ENCODE measurements at regions not wholly inside any gene's neighbourhood (a gene's known extent, or its start where the extent isn't known, plus 50 kb on each side); places are given as distances from the start of the nearest gene placed in this dataset.

GRCh38 chr9:14992081-14992480 lies 81.9 kb upstream of the FREM1 start:
- TF ChIP-seq POLR2A (IDR thresholded peaks at IDR 0.05; ENCODE audit: low read depth, low read length) (no peak), TAF1 (IDR thresholded peaks at IDR 0.05; ENCODE audit: low read depth, low read length) (no peak), POLR2AphosphoS5 (IDR thresholded peaks at IDR 0.05; ENCODE audit: low read depth, low read length) (no peak)
